ENCODE measurements at regions not wholly inside any gene's neighbourhood (a gene's known extent, or its start where the extent isn't known, plus 50 kb on each side); places are given as distances from the start of the nearest gene placed in this dataset.

- TF ChIP-seq ZNF274 (IDR thresholded peaks at IDR 0.05; ENCODE audit: low read depth, low read length) (no peak), YY1 (IDR thresholded peaks at IDR 0.05; ENCODE audit: insufficient read depth, insufficient read length) (no peak), SUZ12 (IDR thresholded peaks at IDR 0.05; ENCODE audit: extremely low read depth, insufficient read depth, insufficient read length) (no peak)
Measured at GRCh38 chr1:116252785-116253184, 120.3 kb upstream of the ATP1A1 start.

All from NT2/D1 (cell line).